ENCODE measurements at regions not wholly inside any gene's neighbourhood (a gene's known extent, or its start where the extent isn't known, plus 50 kb on each side); places are given as distances from the start of the nearest gene placed in this dataset.

GRCh38 chr13:63693696-63694095 lies 2278.0 kb upstream of the PCDH20 start:
- DNase-seq (ENCODE audit: low spot score): no peak

- DNase-seq (ENCODE audit: low spot score): no peak
Measured at GRCh38 chr13:63691474-63691873, 2275.8 kb upstream of the PCDH20 start.

GRCh38 chr13:63690672-63691071 lies 2275.0 kb upstream of the PCDH20 start:
- DNase-seq (ENCODE audit: low spot score): no peak

GRCh38 chr13:63684822-63685221 lies 2269.2 kb upstream of the PCDH20 start:
- DNase-seq (ENCODE audit: low spot score): no peak

GRCh38 chr13:63680704-63681103 lies 2265.1 kb upstream of the PCDH20 start:
- no peak for DNase-seq (ENCODE audit: low spot score)

- DNase-seq (ENCODE audit: low spot score): no peak
Measured at GRCh38 chr13:63671296-63671695, 2255.6 kb upstream of the PCDH20 start.

- no peak for DNase-seq (ENCODE audit: low spot score)
Measured at GRCh38 chr13:63651394-63651793, 2235.7 kb upstream of the PCDH20 start.

GRCh38 chr13:63643543-63643942 lies 2227.9 kb upstream of the PCDH20 start:
- no peak for DNase-seq (ENCODE audit: low spot score)

- DNase-seq (ENCODE audit: low spot score): no peak
Measured at GRCh38 chr13:63636316-63636993, 2220.8 kb upstream of the PCDH20 start.

- DNase-seq (ENCODE audit: low spot score): no peak
Measured at GRCh38 chr13:63632321-63632720, 2216.7 kb upstream of the PCDH20 start.

- no peak for DNase-seq (ENCODE audit: low spot score)
Measured at GRCh38 chr13:63631006-63631405, 2215.4 kb upstream of the PCDH20 start.

GRCh38 chr13:63629591-63629990 lies 2213.9 kb upstream of the PCDH20 start:
- no peak for DNase-seq (ENCODE audit: low spot score)

- no peak for DNase-seq (ENCODE audit: low spot score)
Measured at GRCh38 chr13:63628310-63628709, 2212.7 kb upstream of the PCDH20 start.

GRCh38 chr13:63625869-63626268 lies 2210.2 kb upstream of the PCDH20 start:
- no peak for DNase-seq (ENCODE audit: low spot score)

- DNase-seq (ENCODE audit: low spot score): no peak
Measured at GRCh38 chr13:63614874-63615612, 2199.4 kb upstream of the PCDH20 start.

GRCh38 chr13:63607153-63607552 lies 2191.5 kb upstream of the PCDH20 start:
- no peak for DNase-seq (ENCODE audit: low spot score)

- no peak for DNase-seq (ENCODE audit: low spot score)
Measured at GRCh38 chr13:63605962-63606361, 2190.3 kb upstream of the PCDH20 start.

GRCh38 chr13:63605403-63605802 lies 2189.8 kb upstream of the PCDH20 start:
- DNase-seq (ENCODE audit: low spot score): no peak

- no peak for DNase-seq (ENCODE audit: low spot score)
Measured at GRCh38 chr13:63595811-63596210, 2180.2 kb upstream of the PCDH20 start.

GRCh38 chr13:63586467-63586866 lies 2170.8 kb upstream of the PCDH20 start:
- no peak for DNase-seq (ENCODE audit: low spot score)

GRCh38 chr13:63578796-63579195 lies 2163.1 kb upstream of the PCDH20 start:
- DNase-seq (ENCODE audit: low spot score): no peak

GRCh38 chr13:63567031-63567430 lies 2151.4 kb upstream of the PCDH20 start:
- DNase-seq (ENCODE audit: low spot score): no peak

- DNase-seq (ENCODE audit: low spot score): no peak
Measured at GRCh38 chr13:63554157-63554556, 2138.5 kb upstream of the PCDH20 start.

GRCh38 chr13:63551731-63552130 lies 2136.1 kb upstream of the PCDH20 start:
- DNase-seq (ENCODE audit: low spot score): no peak
